ENCODE measurements at regions not wholly inside any gene's neighbourhood (a gene's known extent, or its start where the extent isn't known, plus 50 kb on each side); places are given as distances from the start of the nearest gene placed in this dataset.

- Histone ChIP-seq H3K9me3 (no peaks in the 10 kb centered on the region), H3K36me3 (no peaks in the 10 kb centered on the region), H3K27ac (no peak overlapping the region), H3K27me3 (no peaks in the 10 kb centered on the region), H3K4me1 (no peaks in the 10 kb centered on the region), H3K4me3 (no peak overlapping the region)
- intact Hi-C loops (cut with DNase I; ENCODE audit: low total_unique reads), result no loop called here
- TF ChIP-seq POLR2A (IDR thresholded peaks at IDR 0.05), result no peak
- no peak for TF ChIP-seq CTCF (IDR thresholded peaks at IDR 0.05)
- no peak for DNase-seq
These were observed 866.5 kb upstream of the GHITM start for GRCh38 chr10:83272666-83273434.

GRCh38 chr10:83274088-83274487 lies 865.2 kb upstream of the GHITM start:
- DNase-seq, result no peak
- TF ChIP-seq POLR2A (IDR thresholded peaks at IDR 0.05) (no peak), CTCF (IDR thresholded peaks at IDR 0.05) (no peak)
- no peaks in the 10 kb centered on the region for H3K4me1 ChIP-seq
- H3K4me3 ChIP-seq, result no peak overlapping the region
- H3K27me3 ChIP-seq, result no peaks in the 10 kb centered on the region
- intact Hi-C loops (cut with DNase I; ENCODE audit: low total_unique reads), result no loop called here
- H3K27ac ChIP-seq, result no peak overlapping the region
- no peaks in the 10 kb centered on the region for H3K9me3 ChIP-seq
- no peaks in the 10 kb centered on the region for H3K36me3 ChIP-seq

GRCh38 chr10:83276971-83277370 lies 862.3 kb upstream of the GHITM start:
- Histone ChIP-seq H3K9me3 (no peaks in the 10 kb centered on the region), H3K27me3 (no peaks in the 10 kb centered on the region), H3K36me3 (no peaks in the 10 kb centered on the region), H3K4me1 (no peaks in the 10 kb centered on the region), H3K27ac (no peak overlapping the region), H3K4me3 (no peak overlapping the region)
- intact Hi-C loops (cut with DNase I; ENCODE audit: low total_unique reads), result no loop called here
- DNase-seq, result no peak
- TF ChIP-seq POLR2A (IDR thresholded peaks at IDR 0.05), result no peak
- no peak for TF ChIP-seq CTCF (IDR thresholded peaks at IDR 0.05)

GRCh38 chr10:83283151-83283550 lies 856.2 kb upstream of the GHITM start:
- H3K9me3 ChIP-seq, result no peaks in the 10 kb centered on the region
- no peak for DNase-seq
- no peaks in the 10 kb centered on the region for H3K27me3 ChIP-seq
- no peak for TF ChIP-seq CTCF (IDR thresholded peaks at IDR 0.05)
- no peak for TF ChIP-seq POLR2A (IDR thresholded peaks at IDR 0.05)
- intact Hi-C loops (cut with DNase I; ENCODE audit: low total_unique reads), result no loop called here
- H3K4me1 ChIP-seq, result no peaks in the 10 kb centered on the region
- H3K4me3 ChIP-seq, result no peak overlapping the region
- H3K27ac ChIP-seq, result no peak overlapping the region
- no peaks in the 10 kb centered on the region for H3K36me3 ChIP-seq

GRCh38 chr10:83287374-83287773 lies 851.9 kb upstream of the GHITM start:
- H3K27me3 ChIP-seq, result no peaks in the 10 kb centered on the region
- no peak for DNase-seq

More at GRCh38 chr10:83287374-83287773, 851.9 kb upstream of the GHITM start:
- Histone ChIP-seq H3K27ac (no peak overlapping the region), H3K9me3 (no peaks in the 10 kb centered on the region), H3K36me3 (no peaks in the 10 kb centered on the region), H3K4me1 (no peaks in the 10 kb centered on the region), H3K4me3 (no peak overlapping the region)
- intact Hi-C loops (cut with DNase I; ENCODE audit: low total_unique reads), result no loop called here
- TF ChIP-seq CTCF (IDR thresholded peaks at IDR 0.05) (no peak), POLR2A (IDR thresholded peaks at IDR 0.05) (no peak)

Measured in uterus (tissue), 3 donors.